Fibroblast of pulmonary artery (primary cell): ENCODE measurements at regions not wholly inside any gene's neighbourhood (a gene's known extent, or its start where the extent isn't known, plus 50 kb on each side); places are given as distances from the start of the nearest gene placed in this dataset.

Experiments
- DNase-seq: peaks from one replicate; pipeline ENCODE4 v3.0.0-alpha.2; 2010; ENCODE audit warnings: low read depth
- H3K4me3 ChIP-seq: replicated peaks from 2 replicates; pipeline ENCODE4 v1.5.1; 2011; ENCODE audit warnings: low read depth, mild to moderate bottlenecking, control low read depth, low read length, moderate library complexity
- CTCF ChIP-seq: IDR thresholded peaks from 2 replicates; pipeline ENCODE4 v1.5.1; 2011; ENCODE audit warnings: mild to moderate bottlenecking, control low read depth, low read length, inconsistent platforms; ENCODE audit errors: missing control alignments

- DNase-seq: no peak
- no peak for TF ChIP-seq CTCF
- no peak overlapping the region for H3K4me3 ChIP-seq
Measured at GRCh38 chr4:100114909-100115308, 75.4 kb downstream of the DDIT4L start.

- TF ChIP-seq CTCF: no peak
- DNase-seq: no peak
- H3K4me3 ChIP-seq: no peak overlapping the region
Measured at GRCh38 chr4:100113732-100114131, 76.5 kb downstream of the DDIT4L start.

DNA sequence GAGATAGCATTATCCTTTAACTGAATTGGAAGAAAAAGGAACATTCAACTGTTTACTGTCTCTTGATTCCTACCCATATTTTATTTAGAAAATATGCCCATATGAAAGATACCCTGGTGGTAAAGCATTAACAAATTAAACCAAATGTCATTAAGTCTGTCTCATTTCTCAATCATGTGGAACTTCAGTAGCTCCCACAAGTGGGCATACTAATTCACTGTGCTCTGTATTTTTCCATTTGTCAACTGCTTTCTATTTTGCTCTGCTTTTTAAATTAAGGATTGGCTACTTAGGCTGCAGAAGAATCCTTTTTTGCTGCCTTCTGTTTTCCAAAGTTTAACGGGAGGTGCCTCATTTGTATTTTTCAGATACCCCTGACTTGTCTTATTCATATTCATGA, 77.2 kb downstream of the DDIT4L start:
- TF ChIP-seq CTCF: no peak

GRCh38 chr4:100109921-100110320, 80.3 kb downstream of the DDIT4L start:
- no peak for DNase-seq
- H3K4me3 ChIP-seq: no peak overlapping the region
- no peak for TF ChIP-seq CTCF

More for the DNA sequence above, 77.2 kb downstream of the DDIT4L start:
- no peak overlapping the region for H3K4me3 ChIP-seq
- no peak for DNase-seq

DNA sequence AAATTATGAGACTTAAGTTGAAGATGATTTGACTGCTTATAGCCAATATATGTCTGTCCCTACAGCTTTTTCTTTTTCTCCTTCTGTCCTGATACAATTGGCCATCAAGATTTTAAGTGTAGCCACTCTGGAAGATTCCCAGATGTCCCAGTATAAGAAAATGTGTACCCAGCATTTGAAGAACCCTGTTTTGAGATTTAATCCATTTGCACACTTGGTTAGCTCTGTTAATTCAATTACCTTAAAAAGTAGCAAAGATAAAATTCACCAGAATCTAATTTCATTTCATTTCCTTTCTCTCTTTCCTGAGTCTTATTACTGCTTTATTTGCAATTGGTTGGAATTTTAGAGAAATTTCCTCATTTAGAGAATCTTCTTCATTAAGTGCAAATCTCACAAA, 81.4 kb downstream of the DDIT4L start:
- DNase-seq: no peak
- TF ChIP-seq CTCF: no peak
- no peak overlapping the region for H3K4me3 ChIP-seq

GRCh38 chr4:100106982-100107381, 83.3 kb downstream of the DDIT4L start:
- DNase-seq: no peak
- no peak overlapping the region for H3K4me3 ChIP-seq
- TF ChIP-seq CTCF: no peak

- H3K4me3 ChIP-seq: no peak overlapping the region
- no peak for TF ChIP-seq CTCF
- DNase-seq: no peak
Measured at GRCh38 chr4:100103671-100104070, 86.6 kb downstream of the DDIT4L start.
